ENCODE measurements at regions not wholly inside any gene's neighbourhood (a gene's known extent, or its start where the extent isn't known, plus 50 kb on each side); places are given as distances from the start of the nearest gene placed in this dataset.

DNA sequence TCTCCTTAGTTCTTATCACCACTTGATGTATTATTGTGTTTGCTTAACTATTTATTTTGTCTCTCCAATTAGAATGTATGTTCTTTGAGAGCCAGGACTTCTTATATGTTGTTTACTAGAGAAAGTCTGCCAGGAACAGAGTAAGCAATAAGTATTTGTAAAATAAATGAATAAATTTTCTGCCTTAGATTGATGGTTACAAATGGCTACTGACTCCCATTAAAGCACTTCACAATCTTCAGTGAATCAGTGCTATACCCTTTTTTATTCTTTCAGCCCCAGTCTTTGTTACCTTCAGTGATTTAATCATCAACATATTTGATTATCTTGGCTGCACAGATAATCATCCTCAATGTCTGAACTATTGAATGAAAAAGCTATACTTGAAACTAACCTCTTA lies 197.1 kb upstream of the TMEM196 start:
- ChIA-PET CTCF (ENCODE audit: partially characterized antibody) (interaction anchor here (0.7 to 0.9 kb wide), 2 partner anchors 13 to 257 kb away, joined by 3 to 4 read pairs; no protein-coding TSS in a partner anchor), POLR2A (ENCODE audit: partially characterized antibody) (interaction anchor here (0.7 kb wide), 1 partner anchor 10 kb away, joined by 3 read pairs; no protein-coding TSS in a partner anchor)
- no peak for FAIRE-seq

More for the DNA sequence above, 197.1 kb upstream of the TMEM196 start:
- no peak overlapping the region for H2BK5ac ChIP-seq (ENCODE audit: low read depth, low read length)
- H2BK120ac ChIP-seq (replicated peaks; ENCODE audit: low read depth, low read length), result no peak overlapping the region
- no peak overlapping the region for H3K56ac ChIP-seq (replicated peaks; ENCODE audit: insufficient read length, low read depth, low read length)
- no peak overlapping the region for H3K4me2 ChIP-seq (ENCODE audit: insufficient read depth in 1 of 2, low read depth in 2 of 2, low read length in 2 of 2)
- no peak overlapping the region for H3K23ac ChIP-seq (ENCODE audit: insufficient read length)
- no peak overlapping the region for H4K91ac ChIP-seq (replicated peaks; ENCODE audit: insufficient read length, low read length)
- H3K9me3 ChIP-seq (ENCODE audit: insufficient read depth in 2 of 2, low read depth in 1 of 2, low read length in 1 of 2), result no peaks in the 10 kb centered on the region
- no peak overlapping the region for H3K18ac ChIP-seq (ENCODE audit: extremely low read depth, low read length)
- H3K4ac ChIP-seq (replicated peaks; ENCODE audit: insufficient read length, low read depth, low read length), result no peak overlapping the region
- H3K79me2 ChIP-seq (ENCODE audit: control insufficient read depth in 1 of 2, insufficient read depth in 2 of 2, low read length in 2 of 2), result no peaks in the 10 kb centered on the region
- no peaks in the 10 kb centered on the region for H3K79me1 ChIP-seq (ENCODE audit: low read depth, low read length)
- H2BK15ac ChIP-seq (ENCODE audit: low read length), result no peak overlapping the region
- peaks cover 0 to 2% (median 0%) of the 10 kb centered on the region in 4 experiments; a peak in 1 of 7 replicates for H3K4me1 ChIP-seq (replicated peaks in 1 of 4; ENCODE audit: control insufficient read depth in 3 of 4, insufficient read depth in 4 of 4, low read length in 3 of 4)
- DNase-seq (ENCODE audit: low read depth in 1 of 2, low spot score in 2 of 2), result no peak
- no peak overlapping the region for H3K4me3 ChIP-seq (ENCODE audit: extremely low read depth in 1 of 4, insufficient read depth in 2 of 4, low read depth in 3 of 4, low read length in 4 of 4)
- no peaks in the 10 kb centered on the region for H3K27me3 ChIP-seq (replicated peaks in 1 of 4; ENCODE audit: control insufficient read depth in 3 of 4, extremely low read depth in 1 of 4, insufficient read depth in 3 of 4, low read length in 3 of 4)
- no peak overlapping the region for H4K5ac ChIP-seq (ENCODE audit: insufficient read length, low read depth, low read length)
- H4K8ac ChIP-seq (ENCODE audit: extremely low read depth, insufficient read depth, low read length), result no peak overlapping the region
- no peaks in the 10 kb centered on the region for H3K23me2 ChIP-seq (ENCODE audit: low read depth, low read length)
- no peak overlapping the region for H2AFZ ChIP-seq (ENCODE audit: low read length)
- H2BK20ac ChIP-seq (ENCODE audit: low read length), result no peak overlapping the region
- no peak overlapping the region for H3K14ac ChIP-seq (ENCODE audit: insufficient read length)
- H3K36me3 ChIP-seq (ENCODE audit: control insufficient read depth in 2 of 4, insufficient read depth in 4 of 4, low read length in 3 of 4), result peaks cover 0 to 10% (median 2%) of the 10 kb centered on the region in 4 experiments; a peak in 5 of 8 replicates
- H2BK12ac ChIP-seq (ENCODE audit: low read depth, low read length), result no peak overlapping the region
- peaks cover 0 to 1% of the 10 kb centered on the region in 2 experiments for H4K20me1 ChIP-seq (replicated peaks in 1 of 2; ENCODE audit: control insufficient read depth in 1 of 2, insufficient read depth in 2 of 2, low read length in 2 of 2)
- no peak overlapping the region for H2AK5ac ChIP-seq (ENCODE audit: low read depth, low read length)
- H3K27ac ChIP-seq (ENCODE audit: low read depth, low read length), result no peak overlapping the region
- TF ChIP-seq JUND (IDR thresholded peaks at IDR 0.05; ENCODE audit: low read length) (no peak), USF2 (IDR thresholded peaks at IDR 0.05; ENCODE audit: low read length) (no peak), KDM4A (IDR thresholded peaks at IDR 0.05; ENCODE audit: low read depth, low read length, severe bottlenecking) (no peak), CREB1 (IDR thresholded peaks at IDR 0.05) (no peak), TAF7 (optimal IDR thresholded peaks at IDR 0.05; ENCODE audit: borderline replicate concordance, low read depth, low read length) (no peak), BACH1 (IDR thresholded peaks at IDR 0.05; ENCODE audit: low read length) (no peak), HDAC6 (IDR thresholded peaks at IDR 0.05; ENCODE audit: low read depth, low read length) (no peak), MAFK (IDR thresholded peaks at IDR 0.05; ENCODE audit: low read depth, low read length) (no peak)
- TF ChIP-seq, protein P1, sequence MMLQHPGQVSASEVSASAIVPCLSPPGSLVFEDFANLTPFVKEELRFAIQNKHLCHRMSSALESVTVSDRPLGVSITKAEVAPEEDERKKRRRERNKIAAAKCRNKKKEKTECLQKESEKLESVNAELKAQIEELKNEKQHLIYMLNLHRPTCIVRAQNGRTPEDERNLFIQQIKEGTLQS (IDR thresholded peaks at IDR 0.05; ENCODE audit: insufficient read depth, low read depth, low read length), result no peak
- TF ChIP-seq, protein P2, sequence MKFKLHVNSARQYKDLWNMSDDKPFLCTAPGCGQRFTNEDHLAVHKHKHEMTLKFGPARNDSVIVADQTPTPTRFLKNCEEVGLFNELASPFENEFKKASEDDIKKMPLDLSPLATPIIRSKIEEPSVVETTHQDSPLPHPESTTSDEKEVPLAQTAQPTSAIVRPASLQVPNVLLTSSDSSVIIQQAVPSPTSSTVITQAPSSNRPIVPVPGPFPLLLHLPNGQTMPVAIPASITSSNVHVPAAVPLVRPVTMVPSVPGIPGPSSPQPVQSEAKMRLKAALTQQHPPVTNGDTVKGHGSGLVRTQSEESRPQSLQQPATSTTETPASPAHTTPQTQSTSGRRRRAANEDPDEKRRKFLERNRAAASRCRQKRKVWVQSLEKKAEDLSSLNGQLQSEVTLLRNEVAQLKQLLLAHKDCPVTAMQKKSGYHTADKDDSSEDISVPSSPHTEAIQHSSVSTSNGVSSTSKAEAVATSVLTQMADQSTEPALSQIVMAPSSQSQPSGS (IDR thresholded peaks at IDR 0.05; ENCODE audit: low read length), result no peak
- no peak overlapping the region for H3K9ac ChIP-seq (replicated peaks in 1 of 4; ENCODE audit: extremely low read depth in 1 of 4, low read depth in 3 of 4, low read length in 3 of 4)

Data from H1 (cell line).